NT2/D1 (cell line): ENCODE measurements at regions not wholly inside any gene's neighbourhood (a gene's known extent, or its start where the extent isn't known, plus 50 kb on each side); places are given as distances from the start of the nearest gene placed in this dataset.

Experiments
- DNase-seq: peaks from one replicate; pipeline ENCODE4 v3.0.0-alpha.2; 2011; ENCODE audit warnings: low read depth, low spot score
- H3K27me3 ChIP-seq: 2 replicates; pipeline ENCODE4 v1.6.0; 2011; ENCODE audit warnings: mild to moderate bottlenecking; ENCODE audit not compliant: insufficient read length, insufficient read depth
- H3K36me3 ChIP-seq: 2 replicates; pipeline ENCODE4 v1.6.1; 2011; ENCODE audit warnings: mild to moderate bottlenecking, low read length, mixed read lengths; ENCODE audit not compliant: insufficient read depth, insufficient read length
- H3K4me1 ChIP-seq: 2 replicates; pipeline ENCODE4 v1.5.1; 2011; ENCODE audit not compliant: insufficient read depth, insufficient read length
- H3K4me3 ChIP-seq: 2 replicates; pipeline ENCODE4 v1.5.1; 2011; ENCODE audit warnings: low read depth; ENCODE audit not compliant: insufficient read length
- H3K9ac ChIP-seq: 2 replicates; pipeline ENCODE4 v1.6.0; 2011; ENCODE audit warnings: low read depth; ENCODE audit not compliant: insufficient read length
- H3K9me3 ChIP-seq: 2 replicates; pipeline ENCODE4 v1.5.1; 2011; ENCODE audit warnings: mild to moderate bottlenecking, low read length; ENCODE audit not compliant: insufficient read depth
- SUZ12 ChIP-seq: IDR thresholded peaks from 2 replicates; pipeline ENCODE4 v1.6.1; 2011; ENCODE audit not compliant: insufficient read length, insufficient read depth; ENCODE audit errors: extremely low read depth
- YY1 ChIP-seq: IDR thresholded peaks from 2 replicates; pipeline ENCODE4 v1.6.1; 2011; ENCODE audit not compliant: insufficient read length, insufficient read depth
- ZNF274 ChIP-seq: IDR thresholded peaks from 2 replicates; pipeline ENCODE4 v1.6.1; 2011; ENCODE audit warnings: mild to moderate bottlenecking, low read depth, low read length

DNA sequence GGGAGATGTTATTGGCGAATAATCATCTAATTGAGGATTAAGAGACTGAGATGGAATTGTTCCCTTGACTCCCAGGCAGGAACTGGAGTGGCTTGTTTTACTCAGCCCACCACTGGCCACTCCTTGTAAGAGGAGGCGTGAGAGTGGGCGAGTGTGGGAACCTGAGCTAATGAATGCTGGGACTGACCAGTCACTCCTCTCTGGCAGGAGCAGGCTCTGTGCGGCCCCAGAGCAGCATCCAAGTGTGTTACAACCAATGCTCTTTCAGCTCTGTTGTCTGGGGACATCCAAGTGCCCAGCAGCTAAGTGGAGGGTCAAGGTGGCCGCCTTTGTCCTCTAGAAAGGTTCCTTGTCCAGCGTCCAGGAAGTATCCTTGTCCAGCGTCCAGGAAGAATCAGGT, 739.9 kb downstream of the CDH8 start:
- no peaks in the 10 kb centered on the region for H3K4me1 ChIP-seq
- no peaks in the 10 kb centered on the region for H3K36me3 ChIP-seq
- TF ChIP-seq SUZ12 = no peak
- no peak for TF ChIP-seq YY1
- no peak for TF ChIP-seq ZNF274
- DNase-seq = no peak
- no peaks in the 10 kb centered on the region for H3K27me3 ChIP-seq
- H3K4me3 ChIP-seq = no peak overlapping the region
- no peaks in the 10 kb centered on the region for H3K9me3 ChIP-seq
- H3K9ac ChIP-seq = no peak overlapping the region

DNA sequence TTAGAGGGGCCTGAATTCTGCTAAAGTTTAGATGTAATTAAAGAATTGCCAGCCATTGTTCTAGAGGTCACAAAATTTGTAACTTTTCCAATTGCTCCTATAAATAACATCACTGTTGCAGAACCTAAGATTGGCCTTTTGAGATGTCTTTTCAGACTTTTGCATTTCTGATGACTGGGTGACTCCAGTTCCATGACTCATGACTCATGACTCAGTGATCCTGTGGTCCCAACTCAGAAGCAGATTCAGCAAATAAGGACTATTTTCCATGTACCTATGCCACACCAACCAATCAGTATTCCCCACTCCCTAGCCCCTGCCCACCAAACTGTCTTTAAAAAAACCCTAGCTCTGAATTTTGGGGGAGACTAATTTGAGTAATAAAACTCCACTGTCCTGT, 740.9 kb downstream of the CDH8 start:
- no peak overlapping the region for H3K9ac ChIP-seq
- no peaks in the 10 kb centered on the region for H3K36me3 ChIP-seq
- H3K9me3 ChIP-seq = no peaks in the 10 kb centered on the region
- TF ChIP-seq YY1 = no peak
- TF ChIP-seq ZNF274 = no peak
- TF ChIP-seq SUZ12 = no peak
- no peak overlapping the region for H3K4me3 ChIP-seq
- DNase-seq = no peak
- no peaks in the 10 kb centered on the region for H3K27me3 ChIP-seq
- H3K4me1 ChIP-seq = no peaks in the 10 kb centered on the region

DNA sequence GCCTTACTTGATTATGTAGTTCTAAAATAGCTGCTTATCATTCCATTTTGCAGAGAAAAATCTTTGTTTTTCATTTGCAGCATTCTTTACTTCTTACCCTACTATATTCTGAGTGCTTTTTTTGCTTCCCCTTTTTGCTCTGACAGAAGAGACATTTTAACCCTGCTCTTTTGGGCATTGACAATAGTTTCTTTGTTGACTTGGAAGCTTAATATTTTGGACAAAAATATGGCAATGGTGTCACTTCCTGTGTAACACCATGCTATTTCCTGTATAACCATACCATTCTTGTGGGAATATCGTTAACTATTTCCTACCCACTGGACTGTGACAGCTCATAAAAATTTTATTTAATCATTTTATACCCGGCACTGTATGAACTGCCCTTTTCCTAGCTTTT, 747.1 kb downstream of the CDH8 start:
- no peaks in the 10 kb centered on the region for H3K36me3 ChIP-seq
- no peak overlapping the region for H3K4me3 ChIP-seq
- no peaks in the 10 kb centered on the region for H3K4me1 ChIP-seq
- H3K9me3 ChIP-seq = no peaks in the 10 kb centered on the region
- no peaks in the 10 kb centered on the region for H3K27me3 ChIP-seq
- DNase-seq = no peak
- no peak overlapping the region for H3K9ac ChIP-seq
- TF ChIP-seq SUZ12 (no peak), YY1 (no peak), ZNF274 (no peak)

DNA sequence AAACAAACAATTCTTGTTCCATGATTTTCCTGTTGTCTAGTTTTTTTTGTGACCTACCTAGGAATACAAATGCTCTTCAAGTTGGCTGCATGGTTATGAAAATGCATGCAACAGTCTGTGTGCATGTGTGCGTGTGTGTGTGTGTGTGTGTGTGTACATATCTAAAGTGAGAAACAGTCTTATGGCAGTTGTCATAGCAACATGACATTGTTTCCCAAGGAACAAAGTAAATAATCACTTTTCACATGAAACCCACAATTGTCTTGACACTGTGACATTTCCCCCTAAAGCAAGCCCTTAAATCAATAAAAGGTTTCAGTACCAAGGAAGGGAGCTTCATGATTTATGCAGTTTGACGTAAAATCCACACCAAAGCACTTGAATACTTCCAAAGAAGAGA, 758.4 kb downstream of the CDH8 start:
- no peak overlapping the region for H3K4me3 ChIP-seq
- no peaks in the 10 kb centered on the region for H3K9me3 ChIP-seq
- no peaks in the 10 kb centered on the region for H3K36me3 ChIP-seq
- H3K9ac ChIP-seq = no peak overlapping the region
- no peak for DNase-seq
- no peaks in the 10 kb centered on the region for H3K4me1 ChIP-seq
- TF ChIP-seq ZNF274 (no peak), YY1 (no peak)
- no peaks in the 10 kb centered on the region for H3K27me3 ChIP-seq

DNA sequence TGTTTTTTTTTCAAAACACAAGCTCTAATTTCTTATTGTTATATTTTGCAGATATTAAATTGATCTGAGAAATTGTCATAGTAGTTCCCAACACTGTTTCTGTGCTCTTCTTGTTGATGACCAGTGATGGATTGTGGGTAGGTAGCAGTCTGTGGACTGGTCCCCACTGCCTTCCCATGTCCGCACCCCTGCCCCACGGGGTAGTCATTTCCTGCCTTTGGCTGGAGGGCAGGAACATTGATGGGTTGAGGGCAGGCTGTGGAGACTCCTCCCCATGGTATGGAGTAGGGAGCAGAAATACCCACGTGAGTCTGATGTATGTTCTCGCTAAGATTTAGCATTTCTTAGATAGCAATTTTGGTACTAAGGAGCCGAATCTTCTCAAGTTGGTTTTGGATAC, 762.0 kb downstream of the CDH8 start:
- no peaks in the 10 kb centered on the region for H3K27me3 ChIP-seq
- H3K4me1 ChIP-seq = no peaks in the 10 kb centered on the region
- H3K9me3 ChIP-seq = no peaks in the 10 kb centered on the region
- H3K9ac ChIP-seq = no peak overlapping the region
- no peak overlapping the region for H3K4me3 ChIP-seq
- H3K36me3 ChIP-seq = no peaks in the 10 kb centered on the region
- TF ChIP-seq SUZ12 (no peak), YY1 (no peak), ZNF274 (no peak)
- no peak for DNase-seq

DNA sequence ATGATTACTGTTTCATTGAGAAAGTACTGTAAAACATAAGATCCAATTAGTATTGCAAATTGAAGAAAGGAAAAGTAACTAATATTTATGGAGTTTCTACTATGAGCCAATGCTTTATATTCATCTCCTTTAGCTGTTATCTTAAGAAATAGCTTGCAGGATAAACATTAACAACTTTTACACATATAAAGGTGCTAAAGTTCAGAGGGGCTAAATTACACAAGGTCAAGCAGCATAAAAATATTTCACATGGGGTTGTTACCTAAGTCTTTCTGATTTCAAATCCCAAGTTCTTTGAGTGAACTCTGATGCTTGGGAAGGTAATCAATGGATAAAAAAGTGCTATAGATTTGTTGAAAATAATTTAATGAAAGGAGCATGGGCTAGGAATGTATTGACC, 765.5 kb downstream of the CDH8 start:
- no peaks in the 10 kb centered on the region for H3K4me1 ChIP-seq
- no peaks in the 10 kb centered on the region for H3K9me3 ChIP-seq
- no peak overlapping the region for H3K9ac ChIP-seq
- DNase-seq = no peak
- H3K4me3 ChIP-seq = no peak overlapping the region
- TF ChIP-seq SUZ12 (no peak), YY1 (no peak), ZNF274 (no peak)
- no peaks in the 10 kb centered on the region for H3K36me3 ChIP-seq
- no peaks in the 10 kb centered on the region for H3K27me3 ChIP-seq

DNA sequence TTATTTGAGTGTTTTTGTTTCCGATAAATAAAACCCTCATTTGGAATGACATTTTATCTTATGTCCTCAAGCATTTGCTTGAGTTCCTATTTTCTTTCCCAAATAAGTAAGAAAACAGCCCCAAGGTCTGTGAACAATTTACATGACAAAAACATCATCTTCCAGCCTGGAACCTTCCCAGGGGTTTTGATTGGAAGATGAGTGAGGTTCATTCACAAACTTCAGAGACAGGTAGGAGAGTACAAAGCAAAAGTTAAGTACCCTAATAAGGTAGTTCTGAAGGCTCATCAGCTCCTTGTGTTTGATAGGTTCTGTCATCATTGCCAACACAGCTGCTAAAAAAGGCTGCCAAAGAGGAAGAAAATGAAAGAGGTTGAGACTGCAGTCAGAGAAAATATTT, 772.8 kb downstream of the CDH8 start:
- H3K36me3 ChIP-seq = no peaks in the 10 kb centered on the region
- H3K9me3 ChIP-seq = no peaks in the 10 kb centered on the region
- H3K4me1 ChIP-seq = no peaks in the 10 kb centered on the region
- no peak overlapping the region for H3K9ac ChIP-seq
- DNase-seq = peak; percentile 38
- no peak overlapping the region for H3K4me3 ChIP-seq
- TF ChIP-seq SUZ12 (no peak), YY1 (no peak), ZNF274 (no peak)
- no peaks in the 10 kb centered on the region for H3K27me3 ChIP-seq

DNA sequence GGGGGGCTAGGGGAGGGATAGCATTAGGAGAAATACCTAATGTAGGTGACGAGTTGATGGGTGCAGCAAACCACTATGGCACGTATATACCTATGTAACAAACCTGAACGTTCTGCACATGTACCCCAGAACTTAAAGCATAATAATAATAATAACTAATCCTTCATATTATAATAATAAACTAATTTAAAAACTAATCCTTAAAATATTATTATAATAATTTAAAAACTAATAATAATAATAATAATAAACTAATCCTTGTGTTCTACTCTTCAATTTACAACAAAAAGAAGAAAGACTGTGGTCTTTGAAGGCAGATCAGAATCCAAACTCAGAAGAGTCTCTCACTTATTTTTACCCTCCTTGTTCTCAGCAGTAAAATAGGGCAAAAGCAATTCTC, 774.9 kb downstream of the CDH8 start:
- Histone ChIP-seq H3K36me3 (no peaks in the 10 kb centered on the region), H3K9ac (no peak overlapping the region), H3K4me3 (no peak overlapping the region), H3K27me3 (no peaks in the 10 kb centered on the region), H3K9me3 (no peaks in the 10 kb centered on the region), H3K4me1 (no peaks in the 10 kb centered on the region)
- no peak for DNase-seq
- TF ChIP-seq ZNF274 = no peak
- no peak for TF ChIP-seq SUZ12
- TF ChIP-seq YY1 = no peak
